Smooth muscle cell (in vitro differentiated cells): ENCODE measurements at regions not wholly inside any gene's neighbourhood (a gene's known extent, or its start where the extent isn't known, plus 50 kb on each side); places are given as distances from the start of the nearest gene placed in this dataset.

Experiments
- DNase-seq: peaks from one replicate; lab custom pipeline; 2025; ENCODE audit not compliant: unreplicated experiment; lab: John Stamatoyannopoulos, UW
- H2AFZ ChIP-seq: fragments of 200-600 bp; sonication (generic); 2 replicates; pipeline ENCODE4 v1.6.0; 2016; ENCODE audit warnings: antibody characterized with exemption, low read depth, mild to moderate bottlenecking
- H3F3A ChIP-seq: fragments of 200-600 bp; sonication (generic); 2 replicates; pipeline ENCODE4 v1.6.0; 2017; ENCODE audit warnings: antibody characterized with exemption, low read depth
- H3K27ac ChIP-seq: fragments of 200-600 bp; sonication (generic); 2 replicates; pipeline ENCODE4 v1.5.1; 2016; ENCODE audit warnings: low read depth, mild to moderate bottlenecking
- H3K27me3 ChIP-seq: fragments of 200-600 bp; sonication (generic); 2 replicates; pipeline ENCODE4 v1.6.1; 2016; ENCODE audit warnings: low read depth, mild to moderate bottlenecking
- H3K36me3 ChIP-seq: fragments of 200-600 bp; sonication (generic); 2 replicates; pipeline ENCODE4 v1.5.1; 2016; ENCODE audit warnings: low read depth
- H3K4me1 ChIP-seq: fragments of 200-600 bp; sonication (generic); 2 replicates; pipeline ENCODE4 v1.5.1; 2016; ENCODE audit warnings: low read depth
- H3K4me2 ChIP-seq: fragments of 200-600 bp; sonication (generic); 2 replicates; pipeline ENCODE4 v1.6.0; 2016; ENCODE audit warnings: mild to moderate bottlenecking
- H3K4me3 ChIP-seq: fragments of 200-600 bp; sonication (generic); 2 replicates; pipeline ENCODE4 v1.5.1; 2016; ENCODE audit warnings: mild to moderate bottlenecking
- H3K79me2 ChIP-seq: fragments of 200-600 bp; sonication (generic); 2 replicates; pipeline ENCODE4 v1.6.0; 2016; ENCODE audit warnings: low read depth, mild to moderate bottlenecking
- H3K9ac ChIP-seq: fragments of 200-600 bp; sonication (generic); 2 replicates; pipeline ENCODE4 v1.6.0; 2016; ENCODE audit warnings: low read depth
- H3K9me3 ChIP-seq: fragments of 200-600 bp; sonication (generic); replicated peaks from 2 replicates; pipeline ENCODE4 v1.5.1; 2016; ENCODE audit warnings: low read depth
- H4K20me1 ChIP-seq: fragments of 200-600 bp; sonication (generic); 2 replicates; pipeline ENCODE4 v1.6.0; 2016; ENCODE audit warnings: low read depth
- WGBS: methylation state at CpG from one replicate; pipeline ENCODE4 v1.1.7; 2016; ENCODE audit warnings: low lambda C conversion rate; 5-methylcytosine and 5-hydroxymethylcytosine counted together
- TF ChIP-seq, protein P1 (sequence below): fragments of 200-600 bp; sonication (generic); IDR thresholded peaks from 2 replicates; pipeline ENCODE4 v1.5.1; 2017; ENCODE audit warnings: borderline replicate concordance, mild to moderate bottlenecking, antibody characterized with exemption; ENCODE audit not compliant: insufficient read depth, poor library complexity, severe bottlenecking

DNA sequence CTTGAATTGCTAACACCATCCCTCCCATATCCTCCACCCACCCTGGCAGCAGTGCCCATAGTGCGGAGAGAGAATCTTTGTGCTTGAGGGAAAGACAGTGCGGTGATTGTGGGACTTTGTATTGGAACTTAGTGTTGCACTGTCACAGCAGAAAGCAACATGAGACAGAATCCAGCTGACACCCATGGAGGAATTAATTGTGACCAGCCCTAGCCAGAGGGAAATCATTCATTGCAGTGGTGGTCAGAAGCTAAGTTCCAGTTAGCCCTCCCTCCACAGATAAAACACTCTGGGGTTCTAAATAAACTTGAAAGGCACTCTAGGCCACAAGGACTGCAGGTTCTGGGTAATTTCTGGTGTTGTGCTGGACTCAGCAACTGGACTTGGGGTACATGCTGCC is 1002.6 kb downstream of the TMTC2 start:
- DNase-seq: no peak
- Histone ChIP-seq H3K9ac (no peak overlapping the region), H3K27ac (no peak overlapping the region), H3K4me1 (no peaks in the 10 kb centered on the region), H3K27me3 (no peaks in the 10 kb centered on the region), H3K79me2 (no peaks in the 10 kb centered on the region), H3K4me2 (no peak overlapping the region), H3K9me3 (no peaks in the 10 kb centered on the region), H2AFZ (no peak overlapping the region), H3F3A (no peaks in the 10 kb centered on the region), H4K20me1 (no peaks in the 10 kb centered on the region), H3K4me3 (no peak overlapping the region), H3K36me3 (no peaks in the 10 kb centered on the region)
- TF ChIP-seq, protein P1, sequence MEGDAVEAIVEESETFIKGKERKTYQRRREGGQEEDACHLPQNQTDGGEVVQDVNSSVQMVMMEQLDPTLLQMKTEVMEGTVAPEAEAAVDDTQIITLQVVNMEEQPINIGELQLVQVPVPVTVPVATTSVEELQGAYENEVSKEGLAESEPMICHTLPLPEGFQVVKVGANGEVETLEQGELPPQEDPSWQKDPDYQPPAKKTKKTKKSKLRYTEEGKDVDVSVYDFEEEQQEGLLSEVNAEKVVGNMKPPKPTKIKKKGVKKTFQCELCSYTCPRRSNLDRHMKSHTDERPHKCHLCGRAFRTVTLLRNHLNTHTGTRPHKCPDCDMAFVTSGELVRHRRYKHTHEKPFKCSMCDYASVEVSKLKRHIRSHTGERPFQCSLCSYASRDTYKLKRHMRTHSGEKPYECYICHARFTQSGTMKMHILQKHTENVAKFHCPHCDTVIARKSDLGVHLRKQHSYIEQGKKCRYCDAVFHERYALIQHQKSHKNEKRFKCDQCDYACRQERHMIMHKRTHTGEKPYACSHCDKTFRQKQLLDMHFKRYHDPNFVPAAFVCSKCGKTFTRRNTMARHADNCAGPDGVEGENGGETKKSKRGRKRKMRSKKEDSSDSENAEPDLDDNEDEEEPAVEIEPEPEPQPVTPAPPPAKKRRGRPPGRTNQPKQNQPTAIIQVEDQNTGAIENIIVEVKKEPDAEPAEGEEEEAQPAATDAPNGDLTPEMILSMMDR: no peak
- WGBS: 100% methylated on average over 2 of the region's 2 CpGs

DNA sequence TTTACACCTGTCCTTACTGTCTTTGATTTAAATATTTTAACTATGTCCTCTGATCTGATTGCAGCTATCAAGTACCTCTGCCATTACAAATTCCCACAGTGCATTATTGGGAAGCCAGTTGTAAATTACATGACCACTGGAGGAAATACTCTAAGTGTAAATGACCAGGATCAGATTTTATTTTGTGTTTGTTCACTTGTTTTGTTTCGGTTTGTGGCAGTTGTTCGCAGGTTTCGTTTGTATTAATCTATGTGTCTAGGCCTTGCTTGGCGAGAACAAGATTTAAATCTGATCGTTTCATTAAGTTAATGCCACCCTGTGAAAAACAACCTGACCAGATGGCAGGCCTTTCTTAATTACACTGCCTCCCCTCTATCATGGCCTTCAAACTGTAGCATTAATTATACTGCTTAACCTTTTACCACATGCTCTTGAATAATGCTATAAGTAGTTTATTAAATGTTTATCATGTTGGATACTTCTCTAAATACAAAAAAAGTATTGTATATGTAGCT is 990.1 kb downstream of the TMTC2 start:
- no peak overlapping the region for H3K27ac ChIP-seq
- H3K9me3 ChIP-seq: no peaks in the 10 kb centered on the region
- H3F3A ChIP-seq: no peaks in the 10 kb centered on the region
- TF ChIP-seq, protein P1: no peak
- no peak overlapping the region for H2AFZ ChIP-seq
- no peak for DNase-seq
- no peak overlapping the region for H3K4me3 ChIP-seq
- H4K20me1 ChIP-seq: no peaks in the 10 kb centered on the region
- 94% methylated on average over 5 of the region's 5 CpGs for WGBS
- no peak overlapping the region for H3K9ac ChIP-seq
- no peak overlapping the region for H3K4me2 ChIP-seq
- H3K79me2 ChIP-seq: no peaks in the 10 kb centered on the region
- no peaks in the 10 kb centered on the region for H3K36me3 ChIP-seq
- H3K4me1 ChIP-seq: no peaks in the 10 kb centered on the region
- H3K27me3 ChIP-seq: no peaks in the 10 kb centered on the region

DNA sequence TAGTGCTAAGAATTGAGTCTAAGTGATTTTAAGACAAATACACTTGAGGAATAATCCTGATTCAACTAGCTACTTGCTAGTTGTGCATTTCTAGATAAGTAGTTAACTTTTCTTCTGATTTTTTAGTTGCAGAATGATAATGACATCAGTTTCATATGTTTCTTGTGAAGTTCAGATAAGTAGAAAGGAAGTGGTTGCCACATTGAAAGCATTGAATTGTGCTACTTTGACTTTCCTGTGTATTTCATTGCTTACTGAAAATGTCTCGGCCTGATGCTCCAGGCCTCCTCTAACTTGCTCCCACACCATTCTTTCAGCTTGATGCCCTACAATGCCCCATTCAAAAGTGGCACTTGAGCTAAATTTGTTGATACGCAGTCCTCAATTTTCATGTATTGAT is 980.0 kb downstream of the TMTC2 start:
- TF ChIP-seq, protein P1: no peak
- peaks cover 5% of the 10 kb centered on the region for H3K4me1 ChIP-seq
- H3K9me3 ChIP-seq: no peaks in the 10 kb centered on the region
- H3K9ac ChIP-seq: no peak overlapping the region
- no peak overlapping the region for H3K4me3 ChIP-seq
- H3K27me3 ChIP-seq: peaks cover 2% of the 10 kb centered on the region
- no peak overlapping the region for H3K27ac ChIP-seq
- no peaks in the 10 kb centered on the region for H3F3A ChIP-seq
- H2AFZ ChIP-seq: no peak overlapping the region
- 75% methylated on average over 2 of the region's 2 CpGs for WGBS
- no peaks in the 10 kb centered on the region for H4K20me1 ChIP-seq
- H3K36me3 ChIP-seq: no peaks in the 10 kb centered on the region
- H3K4me2 ChIP-seq: no peak overlapping the region
- no peak for DNase-seq
- no peaks in the 10 kb centered on the region for H3K79me2 ChIP-seq

DNA sequence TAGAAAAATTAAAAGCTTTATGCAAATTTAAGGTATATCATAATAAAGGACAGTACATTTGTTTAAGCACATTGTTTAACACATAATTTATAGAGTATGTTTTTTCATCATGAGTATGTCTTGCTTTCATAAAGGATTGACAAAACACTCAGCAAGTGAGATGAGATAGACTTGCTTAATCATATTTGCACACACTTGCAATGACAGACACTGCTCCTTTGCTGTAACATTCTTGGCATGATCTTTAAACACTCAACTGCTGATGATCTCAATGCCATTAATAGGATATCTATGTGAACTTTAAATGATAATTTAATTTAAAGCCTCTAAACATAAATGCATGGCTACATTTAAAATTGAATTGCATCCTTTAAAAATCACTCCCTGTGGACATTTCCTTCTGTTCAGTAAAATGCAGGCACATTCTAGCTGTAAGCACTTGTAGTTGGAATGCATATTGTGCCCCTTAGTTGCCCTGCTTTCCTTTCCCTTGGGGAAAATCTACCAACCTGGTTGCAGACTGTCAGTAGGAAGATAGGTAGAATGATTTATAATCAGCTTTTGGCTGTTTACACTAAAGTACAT is 979.0 kb downstream of the TMTC2 start:
- no peaks in the 10 kb centered on the region for H3F3A ChIP-seq
- TF ChIP-seq, protein P1: no peak
- peaks cover 3% of the 10 kb centered on the region for H3K27me3 ChIP-seq
- H3K4me1 ChIP-seq: peaks cover 5% of the 10 kb centered on the region
- no peak overlapping the region for H3K9ac ChIP-seq
- no peak overlapping the region for H3K4me2 ChIP-seq
- H3K9me3 ChIP-seq: no peaks in the 10 kb centered on the region
- DNase-seq: no peak
- no peaks in the 10 kb centered on the region for H3K36me3 ChIP-seq
- no peak overlapping the region for H3K27ac ChIP-seq
- no peaks in the 10 kb centered on the region for H3K79me2 ChIP-seq
- H4K20me1 ChIP-seq: no peaks in the 10 kb centered on the region
- H3K4me3 ChIP-seq: no peak overlapping the region
- no peak overlapping the region for H2AFZ ChIP-seq
